ENCODE measurements at regions not wholly inside any gene's neighbourhood (a gene's known extent, or its start where the extent isn't known, plus 50 kb on each side); places are given as distances from the start of the nearest gene placed in this dataset.

DNA sequence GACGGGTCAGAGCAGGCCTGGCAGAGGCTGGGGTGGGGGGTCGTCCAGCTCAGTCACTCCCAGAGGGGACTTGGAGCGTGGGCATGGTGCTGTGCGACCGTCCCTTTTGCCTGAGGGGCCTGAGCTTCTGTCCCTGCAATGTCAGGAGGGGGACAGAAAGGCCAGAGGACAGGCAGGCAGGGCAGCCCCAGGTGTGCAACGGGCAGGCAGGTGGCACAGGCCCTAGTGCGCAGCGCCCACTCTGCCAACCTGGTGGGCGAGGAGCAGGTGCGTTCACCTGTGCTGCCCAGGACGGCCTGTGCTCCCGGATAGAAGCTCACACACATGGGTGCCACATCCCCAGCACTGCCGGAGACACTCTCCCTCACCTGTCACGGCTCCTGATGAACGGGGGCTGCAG lies 78.7 kb upstream of the SLCO4A1 start:
- in situ Hi-C loops (cut with MboI; ENCODE audit: low pct_ligation_motif_present in 1 of 4, low pct_unique_long_range_greater_than_20kb in 1 of 4, low sequenced_read_pairs in 3 of 4) (no loop called here), intact Hi-C loops (cut with DNase I; ENCODE audit: low total_unique reads) (no loop called here)
- 79% methylated on average over 12 of the region's 15 CpGs; no CpG with 5 or more reads in 1 of the 2 donors for WGBS, 2 donors (ENCODE audit: low coverage in 1 of 2)
- TF ChIP-seq POLR2A (IDR thresholded peaks at IDR 0.05) = no peak
- TF ChIP-seq EP300 (IDR thresholded peaks at IDR 0.05; ENCODE audit: low read depth) = no peak
- no peak for TF ChIP-seq POLR2AphosphoS5 (IDR thresholded peaks at IDR 0.05)
- TF ChIP-seq CTCF (IDR thresholded peaks at IDR 0.05) = no peak
- Histone ChIP-seq H3K27me3 (peaks cover 34% of the 10 kb centered on the region), H3K9me3 (no peaks in the 10 kb centered on the region), H3K36me3 (no peaks in the 10 kb centered on the region), H3K27ac (no peak overlapping the region), H3K4me1 (peaks cover 0 to 7% (median 2%) of the 10 kb centered on the region in 4 donors), H3K4me3 (no peak overlapping the region)
- no peak for DNase-seq

DNA sequence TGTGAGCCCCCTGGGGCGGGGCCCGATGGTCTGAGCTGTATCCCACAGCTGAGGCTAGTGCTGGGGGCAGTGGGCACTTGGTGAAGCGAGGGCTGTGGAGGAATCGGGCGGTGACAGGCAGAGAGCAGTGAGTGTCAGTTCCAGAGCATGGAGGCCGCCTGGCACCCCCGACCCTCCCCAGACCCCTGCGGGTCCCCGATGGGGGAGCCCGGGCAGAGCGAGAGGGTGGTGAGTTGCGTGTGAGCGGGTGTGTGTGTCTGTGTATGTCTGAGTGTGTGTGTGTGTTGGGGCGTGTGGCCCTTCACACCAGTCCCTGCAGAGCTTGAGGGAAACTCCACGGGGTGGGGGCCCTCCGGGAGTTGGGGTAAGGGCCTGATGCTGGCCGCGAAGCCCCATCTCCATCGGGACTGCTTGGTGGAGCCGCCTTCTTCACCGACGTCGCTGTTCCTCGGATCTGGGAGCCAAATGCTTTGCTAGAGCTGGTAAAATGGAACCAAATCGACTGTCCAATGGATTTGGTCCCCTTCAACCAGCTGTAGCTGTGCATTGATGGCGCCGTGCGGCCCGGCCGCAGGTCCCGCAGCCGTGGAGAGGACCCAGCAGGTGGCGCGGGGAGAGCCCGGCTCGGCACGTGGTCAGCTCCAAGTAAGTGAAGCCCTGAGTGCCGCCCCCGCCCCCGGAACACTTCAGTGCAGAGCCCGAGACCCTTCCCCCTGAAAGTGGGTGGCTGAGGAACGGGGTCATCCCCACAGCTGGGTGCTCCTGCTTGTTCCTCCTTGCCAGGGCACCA lies 77.7 kb upstream of the SLCO4A1 start:
- H3K4me3 ChIP-seq = no peak overlapping the region
- intact Hi-C loops (cut with DNase I; ENCODE audit: low total_unique reads) = no loop called here
- TF ChIP-seq POLR2A (IDR thresholded peaks at IDR 0.05) (no peak), POLR2AphosphoS5 (IDR thresholded peaks at IDR 0.05) (no peak), EP300 (IDR thresholded peaks at IDR 0.05; ENCODE audit: low read depth) (no peak), CTCF (IDR thresholded peaks at IDR 0.05) (no peak)
- peaks cover 27% of the 10 kb centered on the region for H3K27me3 ChIP-seq
- no peak for DNase-seq
- H3K27ac ChIP-seq = no peak overlapping the region
- no peaks in the 10 kb centered on the region for H3K36me3 ChIP-seq
- H3K9me3 ChIP-seq = no peaks in the 10 kb centered on the region
- 88% methylated on average over 42 of the region's 42 CpGs; no CpG with 5 or more reads in 1 of the 2 donors for WGBS, 2 donors (ENCODE audit: low coverage in 1 of 2)
- in situ Hi-C loops (cut with MboI; ENCODE audit: low pct_ligation_motif_present in 1 of 4, low pct_unique_long_range_greater_than_20kb in 1 of 4, low sequenced_read_pairs in 3 of 4) = no loop called here
- no peaks in the 10 kb centered on the region for H3K4me1 ChIP-seq

DNA sequence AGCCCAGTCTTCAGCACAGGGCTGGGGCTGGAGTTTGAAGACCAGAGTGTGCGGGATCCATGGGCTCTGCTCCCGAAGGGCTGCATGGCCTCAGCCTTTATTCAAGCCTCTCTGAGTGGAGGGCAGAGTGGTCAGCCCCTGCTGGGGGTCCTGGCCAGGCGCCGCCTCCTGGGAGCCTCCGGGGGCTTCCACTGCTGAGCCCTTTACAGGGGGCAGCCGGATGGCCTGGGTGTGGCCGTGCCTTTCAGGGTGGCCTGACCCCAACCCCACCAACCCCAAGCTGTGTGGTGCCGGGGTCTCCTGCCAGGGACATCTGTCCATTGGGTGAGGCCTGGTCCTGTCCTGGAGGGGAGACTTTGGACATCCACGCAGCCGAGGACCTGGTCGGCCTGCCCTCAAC lies 76.0 kb upstream of the SLCO4A1 start:
- H3K36me3 ChIP-seq = no peaks in the 10 kb centered on the region
- H3K4me1 ChIP-seq = no peaks in the 10 kb centered on the region
- in situ Hi-C loops (cut with MboI; ENCODE audit: low pct_ligation_motif_present in 1 of 4, low pct_unique_long_range_greater_than_20kb in 1 of 4, low sequenced_read_pairs in 3 of 4) = no loop called here
- TF ChIP-seq POLR2A (IDR thresholded peaks at IDR 0.05) (no peak), CTCF (IDR thresholded peaks at IDR 0.05) (no peak), POLR2AphosphoS5 (IDR thresholded peaks at IDR 0.05) (no peak), EP300 (IDR thresholded peaks at IDR 0.05; ENCODE audit: low read depth) (no peak)
- H3K9me3 ChIP-seq = no peaks in the 10 kb centered on the region
- WGBS, 2 donors (ENCODE audit: low coverage in 1 of 2) = 89% methylated on average over 9 of the region's 11 CpGs; no CpG with 5 or more reads in 1 of the 2 donors
- no peak for DNase-seq
- peaks cover 11% of the 10 kb centered on the region for H3K27me3 ChIP-seq
- no peak overlapping the region for H3K27ac ChIP-seq
- intact Hi-C loops (cut with DNase I; ENCODE audit: low total_unique reads) = no loop called here
- no peak overlapping the region for H3K4me3 ChIP-seq

DNA sequence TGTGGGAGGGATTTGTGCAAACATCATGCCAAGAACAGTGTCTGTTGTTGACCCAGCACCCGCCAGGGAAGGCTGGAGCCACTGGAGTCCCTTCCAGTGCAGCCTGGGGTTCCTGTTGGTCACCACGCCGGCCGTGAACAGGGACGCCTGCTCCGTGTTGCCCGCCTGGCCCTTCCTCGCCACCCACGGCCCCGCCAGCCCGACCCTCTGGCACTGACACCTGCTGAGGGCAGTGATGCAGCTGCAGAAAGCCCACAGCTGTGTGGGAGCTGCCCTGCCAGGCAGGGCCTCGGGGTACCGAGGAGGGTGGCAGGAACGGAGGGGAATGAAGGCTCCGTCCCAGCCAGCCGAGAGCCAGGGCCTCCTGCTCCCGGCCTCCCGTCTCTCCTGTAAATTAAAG lies 75.5 kb upstream of the SLCO4A1 start:
- H3K4me3 ChIP-seq = no peak overlapping the region
- intact Hi-C loops (cut with DNase I; ENCODE audit: low total_unique reads) (no loop called here), in situ Hi-C loops (cut with MboI; ENCODE audit: low pct_ligation_motif_present in 1 of 4, low pct_unique_long_range_greater_than_20kb in 1 of 4, low sequenced_read_pairs in 3 of 4) (no loop called here)
- H3K9me3 ChIP-seq = no peaks in the 10 kb centered on the region
- H3K27me3 ChIP-seq = peaks cover 6% of the 10 kb centered on the region
- no peak overlapping the region for H3K27ac ChIP-seq
- no peaks in the 10 kb centered on the region for H3K36me3 ChIP-seq
- DNase-seq = no peak
- 75% methylated on average over 18 of the region's 18 CpGs; no CpG with 5 or more reads in 1 of the 2 donors for WGBS, 2 donors (ENCODE audit: low coverage in 1 of 2)
- H3K4me1 ChIP-seq = no peaks in the 10 kb centered on the region
- TF ChIP-seq POLR2A (IDR thresholded peaks at IDR 0.05) (no peak), EP300 (IDR thresholded peaks at IDR 0.05; ENCODE audit: low read depth) (no peak), POLR2AphosphoS5 (IDR thresholded peaks at IDR 0.05) (no peak), CTCF (IDR thresholded peaks at IDR 0.05) (no peak)
